ENCODE measurements at regions not wholly inside any gene's neighbourhood (a gene's known extent, or its start where the extent isn't known, plus 50 kb on each side); places are given as distances from the start of the nearest gene placed in this dataset.
"Not testable (repeated sequence)": the region's sequence is repeated elsewhere in the genome, so short reads cannot be mapped to it uniquely, and the experiment has no call there.

DNA sequence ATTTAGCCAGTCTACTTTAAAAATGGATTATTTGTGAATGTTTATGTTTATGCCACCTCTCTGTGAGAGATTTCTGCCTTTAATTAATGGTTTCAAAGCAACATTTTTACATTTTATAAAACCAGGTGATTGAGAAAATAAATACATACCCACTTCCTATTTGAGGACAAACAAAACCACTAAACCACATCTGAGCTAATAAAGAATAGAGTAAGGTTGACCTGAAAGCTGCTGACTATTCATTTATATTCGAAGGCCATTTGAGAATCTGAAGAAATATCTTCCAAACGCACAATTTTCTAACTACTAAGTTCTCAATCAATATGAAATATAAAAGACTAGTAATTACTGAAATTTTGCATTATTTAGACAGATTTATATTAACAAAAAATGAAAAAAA is 705.1 kb downstream of the XPNPEP1 start:
- DNase-seq (ENCODE audit: low read depth in 2 of 3, low spot score in 2 of 3) = no peak

GRCh38 chr10:109215291-109216075 is 707.8 kb downstream of the XPNPEP1 start:
- DNase-seq (ENCODE audit: low read depth in 2 of 3, low spot score in 2 of 3) = no peak

GRCh38 chr10:109214891-109215290 is 708.4 kb downstream of the XPNPEP1 start:
- not testable (repeated sequence) for DNase-seq (ENCODE audit: low read depth in 2 of 3, low spot score in 2 of 3)

- DNase-seq (ENCODE audit: low read depth in 2 of 3, low spot score in 2 of 3) = no peak
Measured at GRCh38 chr10:109207361-109207760, 716.0 kb downstream of the XPNPEP1 start.

- DNase-seq (ENCODE audit: low read depth in 2 of 3, low spot score in 2 of 3) = no peak
Measured at GRCh38 chr10:109205929-109206585, 717.3 kb downstream of the XPNPEP1 start.

DNA sequence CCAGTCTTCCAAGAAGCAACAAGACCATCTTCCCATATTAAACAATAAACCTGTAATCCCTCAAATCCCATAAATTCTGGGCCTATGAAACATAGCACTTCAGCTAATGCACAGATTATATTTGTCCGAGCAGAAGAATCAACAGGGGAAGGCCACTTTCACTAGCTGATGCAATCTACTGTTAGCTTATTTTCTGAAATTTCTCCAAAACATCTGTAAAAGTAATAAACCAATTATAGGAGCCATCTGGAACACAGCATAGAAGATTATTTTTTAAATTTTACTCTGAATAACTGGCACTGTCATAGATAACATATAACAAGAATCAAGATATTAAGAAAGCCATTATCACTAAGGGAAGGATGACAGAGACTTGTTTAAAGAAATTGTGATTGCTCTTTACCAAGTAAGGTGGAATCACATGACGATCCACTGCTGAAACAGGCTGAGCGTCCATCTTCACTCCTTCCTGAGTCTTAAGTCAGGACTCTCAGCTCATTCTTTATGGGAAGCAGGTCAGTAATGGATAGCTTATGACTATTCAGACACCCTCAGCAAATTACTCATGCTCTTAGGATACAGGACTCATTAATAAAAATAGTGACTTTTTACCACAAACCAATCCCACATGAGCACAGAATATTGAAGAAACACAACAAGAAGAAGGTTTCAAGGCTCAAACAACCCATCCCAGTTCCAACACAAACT is 719.5 kb downstream of the XPNPEP1 start:
- DNase-seq (ENCODE audit: low read depth in 2 of 3, low spot score in 2 of 3) = no peak

GRCh38 chr10:109202111-109202510 is 721.2 kb downstream of the XPNPEP1 start:
- no peak for DNase-seq (ENCODE audit: low read depth in 2 of 3, low spot score in 2 of 3)

- no peak for DNase-seq (ENCODE audit: low read depth in 2 of 3, low spot score in 2 of 3)
Measured at GRCh38 chr10:109200646-109201045, 722.7 kb downstream of the XPNPEP1 start.

- DNase-seq (ENCODE audit: low read depth in 2 of 3, low spot score in 2 of 3) = no peak
Measured at GRCh38 chr10:109191823-109192222, 731.5 kb downstream of the XPNPEP1 start.

- DNase-seq (ENCODE audit: low read depth in 2 of 3, low spot score in 2 of 3) = no peak
Measured at GRCh38 chr10:109191341-109191740, 732.0 kb downstream of the XPNPEP1 start.

DNA sequence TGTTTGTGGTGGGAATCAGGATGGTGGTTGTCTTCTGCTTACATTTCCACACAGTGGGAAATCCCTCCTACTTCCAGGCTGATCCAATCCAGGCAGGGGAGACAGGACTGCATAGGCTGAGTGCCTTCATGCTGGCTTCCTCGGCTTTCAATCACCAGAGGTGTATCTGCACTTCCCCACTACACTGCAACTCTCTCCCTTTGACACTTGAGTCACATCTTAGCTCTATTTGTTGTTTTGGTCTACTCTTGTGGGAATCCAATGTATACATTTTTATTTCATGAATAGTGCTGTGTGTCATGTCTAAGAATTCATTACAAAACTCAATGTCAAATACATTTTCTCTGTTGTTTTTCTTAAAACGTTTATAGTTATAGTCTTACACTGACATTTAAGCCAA is 735.6 kb downstream of the XPNPEP1 start:
- no peak for DNase-seq (ENCODE audit: low read depth in 2 of 3, low spot score in 2 of 3)

- no peak for DNase-seq (ENCODE audit: low read depth in 2 of 3, low spot score in 2 of 3)
Measured at GRCh38 chr10:109183366-109183765, 739.9 kb downstream of the XPNPEP1 start.

- DNase-seq (ENCODE audit: low read depth in 2 of 3, low spot score in 2 of 3) = no peak
Measured at GRCh38 chr10:109178591-109178990, 744.7 kb downstream of the XPNPEP1 start.

DNA sequence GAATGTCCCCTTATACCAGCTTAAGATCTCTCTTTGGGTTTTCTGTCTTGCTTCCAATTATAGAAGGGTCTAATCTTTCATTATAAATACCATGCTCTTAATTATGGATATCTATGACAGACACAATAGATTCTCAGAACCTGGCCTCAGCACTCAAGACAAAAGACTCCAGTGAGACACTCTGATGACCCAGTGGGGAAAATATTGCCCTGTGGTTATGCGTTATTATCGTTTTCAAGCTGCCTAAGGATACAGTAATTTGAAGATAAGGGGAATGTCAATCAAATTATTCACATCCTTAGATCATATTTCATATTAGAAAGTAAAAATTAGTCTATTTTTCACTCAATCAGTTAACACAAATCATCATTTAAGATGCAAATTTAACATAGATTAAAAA is 748.8 kb downstream of the XPNPEP1 start:
- DNase-seq (ENCODE audit: low read depth in 2 of 3, low spot score in 2 of 3) = no peak

DNA sequence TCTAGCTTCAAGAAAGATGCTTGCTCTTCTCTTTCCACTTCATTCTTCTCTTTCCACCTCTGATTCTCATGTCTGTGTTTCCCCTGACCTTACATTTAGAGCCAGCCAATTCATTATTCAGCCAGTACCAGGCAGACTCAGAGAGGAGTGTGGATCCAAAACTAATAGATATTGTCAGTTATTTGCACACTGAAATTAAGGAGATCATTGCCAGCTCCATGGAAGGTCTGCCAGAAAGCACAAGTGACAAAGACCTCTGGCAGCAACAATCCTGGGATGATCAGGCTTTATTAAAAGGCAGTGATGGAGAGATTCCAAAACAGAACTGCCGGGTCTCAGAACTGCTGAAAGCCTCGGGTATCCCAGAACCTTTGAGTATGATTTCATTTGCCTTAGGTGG is 749.4 kb downstream of the XPNPEP1 start:
- DNase-seq (ENCODE audit: low read depth in 2 of 3, low spot score in 2 of 3) = no peak

- no peak for DNase-seq (ENCODE audit: low read depth in 2 of 3, low spot score in 2 of 3)
Measured at GRCh38 chr10:109173121-109173520, 750.2 kb downstream of the XPNPEP1 start.

GRCh38 chr10:109166935-109167334 is 756.4 kb downstream of the XPNPEP1 start:
- DNase-seq (ENCODE audit: low read depth in 2 of 3, low spot score in 2 of 3) = no peak

- DNase-seq (ENCODE audit: low read depth in 2 of 3, low spot score in 2 of 3) = no peak
Measured at GRCh38 chr10:109159351-109159750, 764.0 kb downstream of the XPNPEP1 start.

DNA sequence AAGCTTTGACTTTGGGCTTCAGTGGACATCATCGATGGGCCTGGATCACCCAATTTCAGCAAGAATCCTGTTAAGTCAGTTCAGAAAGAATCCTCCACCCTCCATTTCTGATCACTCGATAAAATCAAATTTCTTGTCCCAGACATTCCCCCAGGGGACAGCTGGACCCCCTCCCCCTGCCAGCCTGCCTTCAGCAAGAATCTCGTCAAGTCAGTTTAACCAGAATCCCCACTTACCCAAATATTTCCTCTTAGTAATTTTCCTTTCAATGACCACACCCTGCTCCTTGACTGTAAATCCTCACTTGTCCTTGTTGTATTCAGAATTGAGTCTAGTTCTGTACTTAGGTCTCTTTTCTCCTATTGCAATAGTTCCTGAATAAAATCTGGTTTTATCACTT is 766.9 kb downstream of the XPNPEP1 start:
- no peak for DNase-seq (ENCODE audit: low read depth in 2 of 3, low spot score in 2 of 3)

DNA sequence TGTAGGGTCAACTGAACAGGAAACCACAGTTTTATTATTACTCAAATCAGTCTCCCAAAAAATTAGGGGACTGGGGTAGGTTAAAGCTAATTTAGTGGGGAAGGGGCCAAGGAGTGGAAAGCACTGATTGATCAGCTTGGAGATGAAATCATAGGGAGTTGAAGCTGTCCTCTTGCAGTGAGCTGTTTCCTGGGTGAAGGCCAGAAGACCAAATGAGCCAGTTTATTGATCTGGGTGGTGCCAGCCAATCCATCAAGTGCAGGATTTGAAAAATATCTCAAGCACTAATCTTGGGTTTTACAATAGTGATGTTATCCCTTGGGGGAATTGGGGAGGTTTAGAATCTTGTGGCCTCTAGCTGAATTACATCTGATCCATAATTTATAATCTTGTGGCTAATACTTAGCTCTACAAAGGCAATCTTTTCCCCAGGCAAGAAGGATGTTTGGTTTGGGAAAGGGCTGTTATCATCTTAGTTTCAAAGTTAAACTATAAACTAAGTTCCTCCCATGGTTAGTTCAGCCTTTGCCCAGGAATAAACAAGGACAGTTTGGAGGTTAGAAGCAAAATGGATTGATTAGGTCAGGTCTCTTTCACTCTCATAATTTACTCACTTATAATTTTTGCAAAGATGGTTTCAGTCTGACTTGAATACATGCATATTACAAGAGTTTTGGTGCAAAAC is 773.5 kb downstream of the XPNPEP1 start:
- DNase-seq (ENCODE audit: low read depth in 2 of 3, low spot score in 2 of 3) = no peak

GRCh38 chr10:109127363-109127762 is 795.9 kb downstream of the XPNPEP1 start:
- no peak for DNase-seq (ENCODE audit: low read depth in 2 of 3, low spot score in 2 of 3)
